ENCODE measurements at regions not wholly inside any gene's neighbourhood (a gene's known extent, or its start where the extent isn't known, plus 50 kb on each side); places are given as distances from the start of the nearest gene placed in this dataset.

DNA sequence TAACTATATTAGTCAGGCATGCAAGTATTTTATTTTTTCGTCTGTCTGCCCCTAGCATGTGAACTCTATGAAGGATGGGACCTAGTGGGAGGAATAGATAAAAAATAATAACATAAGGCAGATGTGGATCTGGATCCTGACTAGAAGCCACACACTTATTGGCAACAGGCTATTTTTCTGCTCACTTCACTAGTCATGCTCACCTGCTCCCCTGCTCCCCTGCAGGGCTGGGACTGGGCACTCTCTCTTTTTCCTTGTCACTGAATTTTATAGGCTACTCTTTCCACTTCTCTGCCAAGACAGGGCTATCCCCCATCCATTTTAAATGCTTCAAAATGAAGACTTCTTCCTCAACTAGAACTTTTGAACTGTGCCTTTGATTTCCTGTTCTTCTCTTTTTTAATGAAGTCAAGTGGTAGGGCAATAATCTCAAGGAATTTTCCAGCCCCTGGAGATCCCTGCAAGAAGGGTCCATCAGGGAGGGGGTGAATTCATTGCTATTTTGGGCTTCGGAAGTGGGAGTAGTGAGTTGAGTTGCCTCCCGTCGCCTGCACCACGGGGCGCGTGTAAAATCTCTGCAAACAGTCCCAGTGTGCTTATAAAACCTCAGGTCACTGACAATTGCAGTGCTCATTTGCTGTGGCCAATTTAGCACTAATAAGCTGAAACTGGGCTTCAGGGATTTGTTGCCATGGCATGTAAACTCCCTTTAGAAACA lies 156.7 kb upstream of the NPVF start:
- no peak for TF ChIP-seq CTCF (IDR thresholded peaks at IDR 0.05; ENCODE audit: insufficient read depth, low read depth, low read length)
- TF ChIP-seq EZH2 (IDR thresholded peaks at IDR 0.05; ENCODE audit: insufficient read depth, low read length): no peak

Data from astrocyte (in vitro differentiated cells and primary cell).